Neural crest cell (in vitro differentiated cells): ENCODE measurements at regions not wholly inside any gene's neighbourhood (a gene's known extent, or its start where the extent isn't known, plus 50 kb on each side); places are given as distances from the start of the nearest gene placed in this dataset.

Source experiments
- DNase-seq: peaks from one replicate; pipeline ENCODE4 v3.0.0; 2021; ENCODE audit warnings: low read depth, mixed read lengths, low spot score
- H3K27ac Mint-ChIP-seq: one replicate; pipeline ENCODE4 v1.8.0; 2021; ENCODE audit warnings: mild to moderate bottlenecking, mixed read lengths; ENCODE audit not compliant: unreplicated experiment
- H3K27me3 Mint-ChIP-seq: 2 replicates; pipeline ENCODE4 v1.8.0; 2021; ENCODE audit warnings: low read depth, mild to moderate bottlenecking, mixed read lengths
- H3K36me3 Mint-ChIP-seq: 2 replicates; pipeline ENCODE4 v1.8.0; 2021; ENCODE audit warnings: low read depth, mild to moderate bottlenecking, mixed read lengths
- H3K4me1 Mint-ChIP-seq: 2 replicates; pipeline ENCODE4 v1.8.0; 2021; ENCODE audit warnings: mixed read lengths
- H3K4me3 Mint-ChIP-seq: one replicate; pipeline ENCODE4 v1.8.0; 2021; ENCODE audit warnings: mild to moderate bottlenecking, mixed read lengths
- H3K9me3 Mint-ChIP-seq: 2 replicates; pipeline ENCODE4 v1.8.0; 2021; ENCODE audit warnings: mixed read lengths
- TF ChIP-seq, protein P1 (sequence below): fragments of 200-600 bp; sonication (generic); conservative IDR thresholded peaks from 2 replicates; pipeline ENCODE4 v1.5.0; 2021; ENCODE audit warnings: antibody characterized with exemption, mild to moderate bottlenecking

DNA sequence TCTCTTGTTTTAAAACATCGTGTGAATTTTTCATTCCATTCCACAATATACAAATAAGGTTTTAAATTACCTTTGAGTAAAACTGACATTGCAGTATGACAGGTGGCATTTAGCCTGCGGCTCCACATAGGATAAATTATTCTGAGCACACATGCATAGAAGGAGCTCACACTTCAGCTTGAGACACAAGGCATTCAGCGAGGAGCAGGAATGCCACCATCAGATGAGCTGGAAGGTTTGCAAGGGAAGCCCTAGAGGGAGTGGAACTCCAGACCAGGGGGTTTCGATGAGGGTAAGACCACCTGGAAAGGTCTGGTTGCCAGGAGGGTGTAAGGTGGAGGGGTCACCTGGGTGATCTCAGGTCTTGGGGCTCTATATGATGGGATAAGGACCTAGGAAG lies 259.0 kb upstream of the ADRA1B start:
- Mint-ChIP-seq H3K36me3 (no peaks in the 10 kb centered on the region), H3K9me3 (no peaks in the 10 kb centered on the region), H3K4me3 (no peak overlapping the region), H3K27ac (no peak overlapping the region), H3K27me3 (no peaks in the 10 kb centered on the region), H3K4me1 (no peaks in the 10 kb centered on the region)
- TF ChIP-seq, protein P1, sequence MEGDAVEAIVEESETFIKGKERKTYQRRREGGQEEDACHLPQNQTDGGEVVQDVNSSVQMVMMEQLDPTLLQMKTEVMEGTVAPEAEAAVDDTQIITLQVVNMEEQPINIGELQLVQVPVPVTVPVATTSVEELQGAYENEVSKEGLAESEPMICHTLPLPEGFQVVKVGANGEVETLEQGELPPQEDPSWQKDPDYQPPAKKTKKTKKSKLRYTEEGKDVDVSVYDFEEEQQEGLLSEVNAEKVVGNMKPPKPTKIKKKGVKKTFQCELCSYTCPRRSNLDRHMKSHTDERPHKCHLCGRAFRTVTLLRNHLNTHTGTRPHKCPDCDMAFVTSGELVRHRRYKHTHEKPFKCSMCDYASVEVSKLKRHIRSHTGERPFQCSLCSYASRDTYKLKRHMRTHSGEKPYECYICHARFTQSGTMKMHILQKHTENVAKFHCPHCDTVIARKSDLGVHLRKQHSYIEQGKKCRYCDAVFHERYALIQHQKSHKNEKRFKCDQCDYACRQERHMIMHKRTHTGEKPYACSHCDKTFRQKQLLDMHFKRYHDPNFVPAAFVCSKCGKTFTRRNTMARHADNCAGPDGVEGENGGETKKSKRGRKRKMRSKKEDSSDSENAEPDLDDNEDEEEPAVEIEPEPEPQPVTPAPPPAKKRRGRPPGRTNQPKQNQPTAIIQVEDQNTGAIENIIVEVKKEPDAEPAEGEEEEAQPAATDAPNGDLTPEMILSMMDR: no peak
- DNase-seq: no peak

DNA sequence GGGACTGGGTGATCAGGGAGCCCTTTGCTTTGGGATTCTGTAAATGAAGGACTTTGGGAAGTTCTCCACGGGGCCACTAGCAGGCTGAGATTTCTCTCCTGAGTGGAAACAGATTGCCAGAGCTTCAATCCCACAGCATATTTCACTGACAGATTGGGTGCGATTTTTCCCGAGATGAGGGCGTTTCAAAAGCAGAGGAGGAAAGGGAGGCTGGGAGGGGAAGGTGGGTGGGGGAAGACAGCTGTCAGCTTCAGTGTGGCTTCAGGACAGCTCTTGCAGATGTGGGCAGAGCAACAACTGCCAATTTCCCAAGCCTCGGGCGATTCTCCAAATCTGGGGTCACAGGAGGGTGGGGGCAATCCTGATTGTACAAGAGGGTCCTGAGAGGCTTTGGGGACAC lies 258.5 kb upstream of the ADRA1B start:
- Mint-ChIP-seq H3K27me3 (no peaks in the 10 kb centered on the region), H3K4me1 (no peaks in the 10 kb centered on the region), H3K27ac (no peak overlapping the region), H3K9me3 (no peaks in the 10 kb centered on the region), H3K36me3 (no peaks in the 10 kb centered on the region), H3K4me3 (no peak overlapping the region)
- TF ChIP-seq, protein P1: no peak
- no peak for DNase-seq

DNA sequence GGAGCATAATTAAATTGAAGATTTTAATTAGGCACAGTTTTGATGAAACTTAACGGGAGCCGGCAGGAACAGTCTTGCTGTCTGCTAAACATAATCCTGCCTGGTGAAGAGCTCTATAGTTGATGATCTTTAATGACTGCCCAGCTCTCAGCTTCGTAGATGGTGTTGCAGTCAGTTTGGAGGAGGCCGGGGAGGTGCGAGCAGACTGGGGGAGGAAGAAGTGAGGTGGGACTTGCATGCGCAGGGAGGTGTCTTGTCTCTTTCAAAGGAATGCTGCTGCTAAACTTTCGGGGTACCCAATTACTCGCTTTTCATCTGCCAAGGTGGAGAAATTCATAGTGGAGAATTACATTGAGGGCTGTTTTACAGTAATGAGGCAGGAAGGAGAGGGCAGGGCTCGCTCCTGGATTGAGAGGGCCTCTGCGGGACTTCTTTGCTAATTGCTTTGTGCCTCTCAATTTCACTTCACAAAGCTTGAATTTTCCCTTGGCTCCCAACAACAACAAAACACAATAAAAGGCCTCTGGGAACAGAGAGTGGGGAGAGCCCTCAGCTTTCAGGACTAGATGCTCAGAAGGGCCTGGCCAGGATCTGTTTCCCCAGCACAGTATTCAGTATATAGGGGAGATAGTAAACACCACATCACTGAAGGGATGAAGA lies 257.9 kb upstream of the ADRA1B start:
- no peaks in the 10 kb centered on the region for H3K36me3 Mint-ChIP-seq
- no peaks in the 10 kb centered on the region for H3K9me3 Mint-ChIP-seq
- DNase-seq: no peak
- H3K4me1 Mint-ChIP-seq: no peaks in the 10 kb centered on the region
- no peak overlapping the region for H3K4me3 Mint-ChIP-seq
- TF ChIP-seq, protein P1: no peak
- H3K27ac Mint-ChIP-seq: no peak overlapping the region
- H3K27me3 Mint-ChIP-seq: no peaks in the 10 kb centered on the region

DNA sequence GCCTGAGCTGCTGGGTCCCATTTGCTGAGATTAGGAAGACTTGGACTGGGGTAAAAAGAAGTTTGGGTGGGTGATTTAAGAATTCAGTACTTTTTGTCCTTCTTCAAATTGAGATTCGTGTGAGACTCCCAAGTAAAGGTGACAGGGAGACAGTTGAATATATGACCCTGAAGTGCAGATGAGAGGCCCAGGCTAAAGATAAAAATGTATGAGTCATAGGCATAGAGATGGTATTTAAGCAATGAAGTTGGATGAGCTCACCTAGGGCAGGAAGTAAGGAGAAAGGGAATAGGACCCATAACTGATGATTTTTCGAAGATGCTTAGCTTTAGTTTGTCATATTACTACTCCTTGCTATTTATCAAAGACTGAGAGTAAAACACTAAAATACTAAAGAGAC lies 255.9 kb upstream of the ADRA1B start:
- H3K9me3 Mint-ChIP-seq: no peaks in the 10 kb centered on the region
- no peaks in the 10 kb centered on the region for H3K4me1 Mint-ChIP-seq
- no peak overlapping the region for H3K27ac Mint-ChIP-seq
- DNase-seq: no peak
- H3K4me3 Mint-ChIP-seq: no peak overlapping the region
- no peaks in the 10 kb centered on the region for H3K27me3 Mint-ChIP-seq
- H3K36me3 Mint-ChIP-seq: no peaks in the 10 kb centered on the region
- TF ChIP-seq, protein P1: no peak

DNA sequence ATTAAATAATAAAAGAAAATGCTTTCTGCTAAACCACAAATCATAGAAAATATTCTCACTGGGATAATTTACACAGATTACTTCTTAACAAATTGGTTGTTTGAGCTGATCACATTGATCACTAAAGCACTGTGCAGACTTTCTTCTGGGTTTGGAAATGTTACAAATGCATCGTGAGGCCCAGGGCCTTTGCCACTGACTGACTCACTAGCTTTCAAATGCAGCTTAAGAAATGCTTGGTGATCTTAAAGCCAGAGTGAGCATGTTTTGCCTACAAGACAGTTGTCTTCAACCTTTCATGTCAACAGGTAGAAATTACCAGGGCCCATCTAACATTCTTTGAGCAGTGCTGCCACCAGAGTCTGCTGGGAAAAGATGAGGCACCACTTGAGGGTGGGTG lies 252.3 kb upstream of the ADRA1B start:
- Mint-ChIP-seq H3K27me3 (no peaks in the 10 kb centered on the region), H3K27ac (no peak overlapping the region), H3K9me3 (no peaks in the 10 kb centered on the region), H3K4me1 (no peaks in the 10 kb centered on the region), H3K36me3 (no peaks in the 10 kb centered on the region), H3K4me3 (no peak overlapping the region)
- TF ChIP-seq, protein P1: no peak
- DNase-seq: no peak
